Body of pancreas (tissue), 4 donors: ENCODE measurements at regions not wholly inside any gene's neighbourhood (a gene's known extent, or its start where the extent isn't known, plus 50 kb on each side); places are given as distances from the start of the nearest gene placed in this dataset.

Experiments
- POLR2A ChIP-seq, 3 donors: fragments of 450-650 bp; IDR thresholded peaks; one replicate each; pipeline ENCODE4 v1.6.1; 2016; ENCODE audit warnings: antibody characterized with exemption in 3 of 3, mild to moderate bottlenecking in 2 of 3
- TF ChIP-seq, protein P1 (sequence below), 7 experiments: fragments of 450-650 bp in 4 of 7; fragments of 200-600 bp in 3 of 7; sonication (generic) in 3 of 7; IDR thresholded peaks; one replicate each; pipeline ENCODE4 v1.5.1; 2016 to 2019; ENCODE audit warnings: antibody characterized with exemption in 7 of 7

DNA sequence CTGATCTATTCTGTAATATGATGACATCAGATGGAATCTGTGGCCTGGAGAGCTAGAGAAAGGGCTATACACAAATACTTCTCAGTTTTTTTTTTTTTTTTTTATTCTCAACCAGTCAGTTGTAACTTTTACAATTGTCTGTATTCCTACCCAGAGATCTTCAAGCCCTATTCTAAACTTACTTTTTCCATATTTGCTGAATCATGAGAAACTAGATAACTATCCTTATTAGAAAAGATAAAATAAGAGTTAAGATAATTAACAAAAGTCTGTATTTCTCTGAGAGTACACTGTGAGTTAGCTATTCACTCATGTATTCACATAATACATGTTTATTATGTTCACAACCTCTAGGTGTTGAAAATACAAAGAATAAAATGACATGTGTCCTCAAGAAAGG, 1575.9 kb downstream of the EFNA5 start:
- TF ChIP-seq, protein P1, sequence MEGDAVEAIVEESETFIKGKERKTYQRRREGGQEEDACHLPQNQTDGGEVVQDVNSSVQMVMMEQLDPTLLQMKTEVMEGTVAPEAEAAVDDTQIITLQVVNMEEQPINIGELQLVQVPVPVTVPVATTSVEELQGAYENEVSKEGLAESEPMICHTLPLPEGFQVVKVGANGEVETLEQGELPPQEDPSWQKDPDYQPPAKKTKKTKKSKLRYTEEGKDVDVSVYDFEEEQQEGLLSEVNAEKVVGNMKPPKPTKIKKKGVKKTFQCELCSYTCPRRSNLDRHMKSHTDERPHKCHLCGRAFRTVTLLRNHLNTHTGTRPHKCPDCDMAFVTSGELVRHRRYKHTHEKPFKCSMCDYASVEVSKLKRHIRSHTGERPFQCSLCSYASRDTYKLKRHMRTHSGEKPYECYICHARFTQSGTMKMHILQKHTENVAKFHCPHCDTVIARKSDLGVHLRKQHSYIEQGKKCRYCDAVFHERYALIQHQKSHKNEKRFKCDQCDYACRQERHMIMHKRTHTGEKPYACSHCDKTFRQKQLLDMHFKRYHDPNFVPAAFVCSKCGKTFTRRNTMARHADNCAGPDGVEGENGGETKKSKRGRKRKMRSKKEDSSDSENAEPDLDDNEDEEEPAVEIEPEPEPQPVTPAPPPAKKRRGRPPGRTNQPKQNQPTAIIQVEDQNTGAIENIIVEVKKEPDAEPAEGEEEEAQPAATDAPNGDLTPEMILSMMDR (IDR thresholded peaks at IDR 0.05) = no peak
- TF ChIP-seq POLR2A (IDR thresholded peaks at IDR 0.05) = no peak
